ENCODE measurements at regions not wholly inside any gene's neighbourhood (a gene's known extent, or its start where the extent isn't known, plus 50 kb on each side); places are given as distances from the start of the nearest gene placed in this dataset.

GRCh38 chr3:109480014-109480413 is 142.7 kb upstream of the DPPA4 start:
- no peaks in the 10 kb centered on the region for H3K36me3 Mint-ChIP-seq (ENCODE audit: low read depth)
- no peak overlapping the region for H3K4me3 Mint-ChIP-seq
- H3K9me3 Mint-ChIP-seq, result no peaks in the 10 kb centered on the region
- no peak for DNase-seq (ENCODE audit: low read depth, low spot score)
- H3K27me3 Mint-ChIP-seq (ENCODE audit: low read depth), result no peaks in the 10 kb centered on the region
- no peak for TF ChIP-seq CTCF (conservative IDR thresholded peaks at IDR 0.05)
- H3K27ac Mint-ChIP-seq (ENCODE audit: unreplicated experiment), result peak overlapping the region; percentile 83
- H3K4me1 Mint-ChIP-seq, result peaks cover 14% of the 10 kb centered on the region

GRCh38 chr3:109478614-109479013 is 141.3 kb upstream of the DPPA4 start:
- H3K27me3 Mint-ChIP-seq (ENCODE audit: low read depth), result no peaks in the 10 kb centered on the region
- H3K4me1 Mint-ChIP-seq, result peaks cover 14% of the 10 kb centered on the region
- no peak for DNase-seq (ENCODE audit: low read depth, low spot score)
- H3K4me3 Mint-ChIP-seq, result no peak overlapping the region
- no peaks in the 10 kb centered on the region for H3K36me3 Mint-ChIP-seq (ENCODE audit: low read depth)
- no peak for TF ChIP-seq CTCF (conservative IDR thresholded peaks at IDR 0.05)
- H3K9me3 Mint-ChIP-seq, result no peaks in the 10 kb centered on the region
- H3K27ac Mint-ChIP-seq (ENCODE audit: unreplicated experiment), result peak overlapping the region; percentile 14

GRCh38 chr3:109460961-109461360 is 123.6 kb upstream of the DPPA4 start:
- TF ChIP-seq CTCF (conservative IDR thresholded peaks at IDR 0.05), result no peak
- no peaks in the 10 kb centered on the region for H3K27me3 Mint-ChIP-seq (ENCODE audit: low read depth)
- no peaks in the 10 kb centered on the region for H3K36me3 Mint-ChIP-seq (ENCODE audit: low read depth)
- peaks cover 6% of the 10 kb centered on the region for H3K4me1 Mint-ChIP-seq
- H3K4me3 Mint-ChIP-seq, result no peak overlapping the region
- no peak for DNase-seq (ENCODE audit: low read depth, low spot score)
- no peaks in the 10 kb centered on the region for H3K9me3 Mint-ChIP-seq
- no peak overlapping the region for H3K27ac Mint-ChIP-seq (ENCODE audit: unreplicated experiment)

- no peak overlapping the region for H3K27ac Mint-ChIP-seq (ENCODE audit: unreplicated experiment)
- peaks cover 12% of the 10 kb centered on the region for H3K9me3 Mint-ChIP-seq
- no peak overlapping the region for H3K4me3 Mint-ChIP-seq
Measured at GRCh38 chr3:109445210-109445609, 107.9 kb upstream of the DPPA4 start.

DNA sequence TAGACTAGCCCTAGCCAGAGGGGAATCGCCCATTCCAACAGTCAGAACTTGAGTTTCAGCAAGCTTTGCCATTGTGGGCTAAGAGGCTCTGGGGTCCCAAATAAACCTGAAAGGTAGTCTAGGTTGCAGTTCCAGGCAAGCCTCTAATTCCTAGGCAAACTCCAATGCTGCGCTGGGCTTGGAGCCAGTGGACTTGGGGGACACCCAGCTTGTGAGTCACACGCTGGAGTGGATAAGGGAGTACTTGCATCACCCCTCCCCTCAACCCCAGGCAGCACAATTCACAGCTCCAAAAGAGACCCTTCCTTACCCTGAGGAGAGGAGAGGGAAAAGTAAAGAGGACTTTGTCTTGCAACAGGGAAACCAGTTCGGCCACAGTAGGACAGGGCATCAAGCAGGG is 105.2 kb upstream of the DPPA4 start:
- H3K27ac Mint-ChIP-seq (ENCODE audit: unreplicated experiment), result no peak overlapping the region
- H3K27me3 Mint-ChIP-seq (ENCODE audit: low read depth), result no peaks in the 10 kb centered on the region
- peaks cover 8% of the 10 kb centered on the region for H3K36me3 Mint-ChIP-seq (ENCODE audit: low read depth)
- peaks cover 9% of the 10 kb centered on the region for H3K9me3 Mint-ChIP-seq
- TF ChIP-seq CTCF (conservative IDR thresholded peaks at IDR 0.05), result no peak
- no peak for DNase-seq (ENCODE audit: low read depth, low spot score)
- no peaks in the 10 kb centered on the region for H3K4me1 Mint-ChIP-seq
- H3K4me3 Mint-ChIP-seq, result no peak overlapping the region

More at GRCh38 chr3:109445210-109445609, 107.9 kb upstream of the DPPA4 start:
- DNase-seq (ENCODE audit: low read depth, low spot score), result no peak
- Mint-ChIP-seq H3K27me3 (ENCODE audit: low read depth) (no peaks in the 10 kb centered on the region), H3K36me3 (ENCODE audit: low read depth) (peaks cover 9% of the 10 kb centered on the region), H3K4me1 (no peaks in the 10 kb centered on the region)
- no peak for TF ChIP-seq CTCF (conservative IDR thresholded peaks at IDR 0.05)

DNA sequence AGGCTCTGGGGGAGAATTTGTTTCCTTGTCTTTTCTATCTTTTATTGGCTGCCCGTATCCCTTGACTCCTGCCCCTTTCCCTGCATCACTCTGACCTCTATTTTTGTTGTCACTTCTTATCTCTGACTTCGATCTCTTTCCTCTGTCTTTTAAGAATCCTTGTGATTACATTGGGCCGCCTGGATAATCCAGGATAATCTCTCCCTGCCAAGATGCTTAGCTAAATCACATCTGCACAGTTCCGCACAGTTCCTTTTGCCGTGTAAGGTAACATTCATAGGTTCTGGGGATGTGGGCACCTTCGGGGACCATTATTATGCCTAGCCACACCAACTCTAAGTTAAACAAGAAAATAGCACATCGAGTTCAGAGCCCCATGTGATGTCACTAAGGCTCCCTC is 103.0 kb upstream of the DPPA4 start:
- peaks cover 2% of the 10 kb centered on the region for H3K9me3 Mint-ChIP-seq
- H3K4me3 Mint-ChIP-seq, result no peak overlapping the region
- DNase-seq (ENCODE audit: low read depth, low spot score), result no peak
- no peaks in the 10 kb centered on the region for H3K27me3 Mint-ChIP-seq (ENCODE audit: low read depth)
- peaks cover 2% of the 10 kb centered on the region for H3K36me3 Mint-ChIP-seq (ENCODE audit: low read depth)
- no peak overlapping the region for H3K27ac Mint-ChIP-seq (ENCODE audit: unreplicated experiment)
- TF ChIP-seq CTCF (conservative IDR thresholded peaks at IDR 0.05), result no peak
- no peaks in the 10 kb centered on the region for H3K4me1 Mint-ChIP-seq

Measured in neural crest cell (in vitro differentiated cells).